BLaER1 (cell line): ENCODE measurements at regions not wholly inside any gene's neighbourhood (a gene's known extent, or its start where the extent isn't known, plus 50 kb on each side); places are given as distances from the start of the nearest gene placed in this dataset.

Experiments
- H3K27ac ChIP-seq: shearing (Covaris generic); formaldehyde crosslinking; 2 replicates; pipeline ENCODE4 v1.8.1; 2022
- H3K27me3 ChIP-seq: shearing (Covaris generic); formaldehyde crosslinking; 2 replicates; pipeline ENCODE4 v1.8.1; 2022
- H3K36me3 ChIP-seq: shearing (Covaris generic); formaldehyde crosslinking; 2 replicates; pipeline ENCODE4 v1.8.1; 2022
- H3K4me1 ChIP-seq: shearing (Covaris generic); formaldehyde crosslinking; 2 replicates; pipeline ENCODE4 v1.8.1; 2022
- H3K4me2 ChIP-seq: shearing (Covaris generic); formaldehyde crosslinking; 2 replicates; pipeline ENCODE4 v1.8.1; 2022
- H3K4me3 ChIP-seq: shearing (Covaris generic); formaldehyde crosslinking; 2 replicates; pipeline ENCODE4 v1.8.1; 2022
- H3K9ac ChIP-seq: shearing (Covaris generic); formaldehyde crosslinking; 2 replicates; pipeline ENCODE4 v1.8.1; 2022
- H3K9me3 ChIP-seq: shearing (Covaris generic); formaldehyde crosslinking; 2 replicates; pipeline ENCODE4 v1.8.1; 2022
- H4K20me1 ChIP-seq: shearing (Covaris generic); formaldehyde crosslinking; 2 replicates; pipeline ENCODE4 v1.8.1; 2022
- Cebpa-rat ChIP-seq: shearing (Covaris generic); IDR thresholded peaks from 2 replicates; pipeline ENCODE4 v1.8.1; 2022

DNA sequence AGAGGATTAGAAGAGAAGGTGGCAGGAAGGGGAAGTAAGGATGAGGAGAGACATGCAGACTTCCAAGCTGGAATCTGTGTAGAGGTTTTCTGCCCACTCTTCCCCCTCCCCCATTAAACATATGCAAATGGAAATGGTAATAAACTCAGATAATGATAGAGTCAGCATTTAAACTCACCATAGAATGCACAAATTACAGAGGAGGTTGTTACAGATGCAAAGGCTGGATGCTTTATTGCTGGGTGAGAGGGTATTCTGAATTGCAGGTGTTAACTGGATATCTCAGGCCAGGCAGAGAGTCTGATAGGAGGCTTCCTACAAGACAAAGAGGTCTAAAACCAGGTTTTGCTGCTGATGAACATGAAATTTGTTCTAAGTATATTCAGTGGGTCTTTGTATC lies 372.5 kb downstream of the SEC16B start:
- no peaks in the 10 kb centered on the region for H3K36me3 ChIP-seq
- no peaks in the 10 kb centered on the region for H3K4me1 ChIP-seq
- TF ChIP-seq Cebpa-rat, result no peak
- no peak overlapping the region for H3K9ac ChIP-seq
- H3K27me3 ChIP-seq, result no peaks in the 10 kb centered on the region
- no peak overlapping the region for H3K4me3 ChIP-seq
- no peaks in the 10 kb centered on the region for H3K9me3 ChIP-seq
- H3K27ac ChIP-seq, result no peak overlapping the region
- H4K20me1 ChIP-seq, result no peaks in the 10 kb centered on the region
- no peak overlapping the region for H3K4me2 ChIP-seq

- no peak overlapping the region for H3K4me3 ChIP-seq
- TF ChIP-seq Cebpa-rat, result no peak
- no peak overlapping the region for H3K27ac ChIP-seq
- H3K36me3 ChIP-seq, result no peaks in the 10 kb centered on the region
- no peaks in the 10 kb centered on the region for H4K20me1 ChIP-seq
- H3K4me2 ChIP-seq, result no peak overlapping the region
- H3K27me3 ChIP-seq, result no peaks in the 10 kb centered on the region
- no peaks in the 10 kb centered on the region for H3K4me1 ChIP-seq
- H3K9me3 ChIP-seq, result no peaks in the 10 kb centered on the region
- no peak overlapping the region for H3K9ac ChIP-seq
Measured at GRCh38 chr1:177596485-177596884, 373.4 kb downstream of the SEC16B start.

DNA sequence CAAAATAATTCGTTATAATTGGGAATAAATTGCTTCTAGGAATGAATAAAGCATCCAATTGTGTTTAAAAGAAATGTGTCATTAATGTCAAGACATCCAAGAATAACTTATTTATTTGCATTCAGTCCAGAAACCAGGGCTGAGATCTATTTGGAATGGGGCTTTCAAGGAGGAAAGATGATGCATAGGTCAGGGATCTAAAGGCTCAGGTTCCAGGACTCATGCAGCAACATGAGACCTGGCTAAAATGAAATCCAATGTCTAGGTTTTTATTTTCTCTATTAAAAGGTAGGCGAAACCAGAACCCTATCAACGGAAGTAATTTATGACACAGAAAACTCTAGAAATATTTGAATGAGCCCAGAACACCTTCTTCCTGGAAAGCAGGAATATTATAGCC lies 376.8 kb downstream of the SEC16B start:
- no peaks in the 10 kb centered on the region for H4K20me1 ChIP-seq

DNA sequence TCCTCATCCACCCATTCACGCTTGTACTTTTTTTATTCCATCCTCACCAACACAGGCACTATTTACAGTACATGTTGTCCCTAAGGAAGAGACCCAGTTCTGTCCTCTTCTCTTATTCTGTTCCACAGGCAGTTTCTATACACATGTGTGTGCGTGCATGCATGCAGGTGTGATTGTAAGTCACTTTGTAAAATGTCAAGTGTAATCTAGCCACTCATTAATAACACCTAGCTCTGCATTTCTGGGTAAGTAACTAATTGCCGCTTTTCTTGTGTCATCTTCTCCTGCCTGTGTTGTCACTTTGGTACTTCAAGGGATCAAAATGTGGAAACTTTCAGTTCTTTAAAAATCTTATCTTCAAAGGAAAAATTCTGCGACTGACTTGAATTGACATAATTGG lies 377.2 kb downstream of the SEC16B start:
- H3K4me2 ChIP-seq, result no peak overlapping the region
- H3K9me3 ChIP-seq, result no peaks in the 10 kb centered on the region
- no peaks in the 10 kb centered on the region for H3K27me3 ChIP-seq
- no peak overlapping the region for H3K4me3 ChIP-seq
- no peak for TF ChIP-seq Cebpa-rat
- H3K27ac ChIP-seq, result no peak overlapping the region
- H3K9ac ChIP-seq, result no peak overlapping the region
- no peaks in the 10 kb centered on the region for H4K20me1 ChIP-seq
- H3K4me1 ChIP-seq, result no peaks in the 10 kb centered on the region
- H3K36me3 ChIP-seq, result no peaks in the 10 kb centered on the region

More for the DNA sequence above, 376.8 kb downstream of the SEC16B start:
- Histone ChIP-seq H3K27me3 (no peaks in the 10 kb centered on the region), H3K4me3 (no peak overlapping the region), H3K4me1 (no peaks in the 10 kb centered on the region), H3K9ac (no peak overlapping the region), H3K4me2 (no peak overlapping the region), H3K9me3 (no peaks in the 10 kb centered on the region), H3K27ac (no peak overlapping the region), H3K36me3 (no peaks in the 10 kb centered on the region)
- TF ChIP-seq Cebpa-rat, result no peak

DNA sequence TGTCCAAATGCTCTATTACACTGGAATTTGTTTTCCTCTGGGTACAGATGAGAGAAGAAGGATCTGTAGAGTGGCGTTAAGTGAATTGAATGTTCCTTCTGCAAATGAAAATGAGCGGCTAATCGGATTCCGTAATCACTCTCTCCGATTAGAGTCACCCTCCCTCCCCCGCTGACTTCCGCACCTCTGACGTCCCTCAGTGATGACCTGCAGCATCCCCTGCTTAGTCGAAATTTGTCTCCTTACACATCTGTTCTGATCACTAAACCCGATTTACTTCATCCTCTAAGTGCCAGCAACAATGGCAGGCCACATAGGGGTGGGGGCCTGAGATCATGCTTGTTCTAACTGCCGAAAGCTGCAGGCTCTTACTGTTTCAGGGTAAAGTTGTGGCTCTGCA lies 378.7 kb downstream of the SEC16B start:
- H3K27ac ChIP-seq, result no peak overlapping the region
- no peak overlapping the region for H3K9ac ChIP-seq
- no peaks in the 10 kb centered on the region for H3K27me3 ChIP-seq
- no peak overlapping the region for H3K4me3 ChIP-seq
- TF ChIP-seq Cebpa-rat, result no peak
- H3K36me3 ChIP-seq, result no peaks in the 10 kb centered on the region
- H3K9me3 ChIP-seq, result no peaks in the 10 kb centered on the region
- no peaks in the 10 kb centered on the region for H4K20me1 ChIP-seq
- no peaks in the 10 kb centered on the region for H3K4me1 ChIP-seq
- H3K4me2 ChIP-seq, result no peak overlapping the region

DNA sequence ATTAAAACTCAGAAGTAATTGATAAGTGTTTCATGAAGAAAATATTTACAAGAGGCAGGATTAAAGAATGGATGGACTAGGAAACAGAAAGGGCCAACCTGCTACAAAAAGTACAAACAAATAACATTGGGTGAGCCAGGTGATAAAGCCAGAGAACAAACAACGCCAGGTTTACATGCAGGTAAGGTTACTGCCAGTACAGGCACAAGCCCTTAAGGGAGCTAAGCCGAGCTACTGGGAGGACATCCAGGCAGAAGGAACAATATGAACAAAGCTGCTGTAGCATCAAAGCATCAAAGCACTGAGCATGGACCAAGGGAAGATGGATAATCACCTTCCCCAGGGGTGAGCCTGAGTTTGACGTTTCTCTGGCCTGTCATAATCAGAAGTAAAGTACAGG lies 380.7 kb downstream of the SEC16B start:
- Histone ChIP-seq H3K4me3 (no peak overlapping the region), H3K27ac (no peak overlapping the region), H3K4me1 (no peaks in the 10 kb centered on the region), H3K9ac (no peak overlapping the region), H3K36me3 (no peaks in the 10 kb centered on the region), H3K9me3 (no peaks in the 10 kb centered on the region), H3K4me2 (no peak overlapping the region), H4K20me1 (no peaks in the 10 kb centered on the region), H3K27me3 (no peaks in the 10 kb centered on the region)
- no peak for TF ChIP-seq Cebpa-rat

- TF ChIP-seq Cebpa-rat, result no peak
- Histone ChIP-seq H3K4me1 (no peaks in the 10 kb centered on the region), H3K4me2 (no peak overlapping the region), H3K27ac (no peak overlapping the region), H4K20me1 (no peaks in the 10 kb centered on the region), H3K36me3 (no peaks in the 10 kb centered on the region), H3K9me3 (no peaks in the 10 kb centered on the region), H3K27me3 (no peaks in the 10 kb centered on the region), H3K9ac (no peak overlapping the region), H3K4me3 (no peak overlapping the region)
Measured at GRCh38 chr1:177586429-177586828, 383.4 kb downstream of the SEC16B start.

DNA sequence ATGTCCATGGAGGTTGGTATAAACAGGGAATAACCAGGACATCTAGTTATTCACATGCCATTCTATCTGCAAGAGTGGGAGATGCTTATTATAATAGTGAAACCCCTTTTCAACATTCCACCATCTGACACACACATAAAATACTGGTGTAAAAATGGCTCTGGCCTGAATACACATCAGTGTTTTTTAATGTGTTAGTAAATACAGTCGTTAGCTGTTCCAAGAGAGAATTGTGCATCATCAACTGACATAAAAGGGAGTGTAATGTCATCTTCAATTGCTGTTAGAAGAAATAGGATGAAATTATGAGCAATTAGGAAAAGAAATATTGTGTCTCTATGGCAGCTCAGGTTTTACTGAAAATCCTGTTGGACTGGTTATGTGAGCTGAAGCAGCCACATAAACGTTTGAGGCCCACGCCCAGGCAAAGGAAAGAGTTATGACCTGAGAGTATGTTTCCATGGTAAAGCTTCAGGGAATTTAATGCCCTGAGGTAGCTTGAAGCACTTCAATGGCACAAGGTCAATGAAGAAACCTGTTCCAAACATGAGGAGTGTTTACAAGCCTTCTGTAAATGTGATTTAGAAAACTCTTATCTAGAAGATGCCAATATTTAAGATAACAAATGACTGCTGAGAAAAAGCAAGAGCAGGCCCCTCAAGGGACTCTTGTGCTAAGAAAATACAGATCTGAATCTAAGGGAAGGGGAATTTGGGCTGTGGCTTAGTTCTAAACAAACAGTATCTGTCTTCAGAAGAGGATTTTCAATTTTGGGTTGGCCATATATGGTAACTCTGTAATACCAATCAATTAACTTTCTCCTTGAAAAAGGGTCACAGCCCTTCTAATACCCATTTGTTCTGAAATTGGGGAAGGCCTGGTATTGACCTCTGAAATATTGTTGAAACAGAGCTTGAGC lies 384.3 kb downstream of the SEC16B start:
- no peaks in the 10 kb centered on the region for H3K4me1 ChIP-seq
- no peak overlapping the region for H3K4me3 ChIP-seq
- H3K4me2 ChIP-seq, result no peak overlapping the region
- no peaks in the 10 kb centered on the region for H3K36me3 ChIP-seq
- no peaks in the 10 kb centered on the region for H3K9me3 ChIP-seq
- H3K27ac ChIP-seq, result no peak overlapping the region
- no peak overlapping the region for H3K9ac ChIP-seq
- H4K20me1 ChIP-seq, result no peaks in the 10 kb centered on the region
- TF ChIP-seq Cebpa-rat, result no peak
- H3K27me3 ChIP-seq, result no peaks in the 10 kb centered on the region

- no peak overlapping the region for H3K4me3 ChIP-seq
- H3K36me3 ChIP-seq, result no peaks in the 10 kb centered on the region
- no peak overlapping the region for H3K4me2 ChIP-seq
- no peaks in the 10 kb centered on the region for H4K20me1 ChIP-seq
- no peaks in the 10 kb centered on the region for H3K9me3 ChIP-seq
- TF ChIP-seq Cebpa-rat, result no peak
- no peak overlapping the region for H3K9ac ChIP-seq
- H3K4me1 ChIP-seq, result no peaks in the 10 kb centered on the region
- no peak overlapping the region for H3K27ac ChIP-seq
- no peaks in the 10 kb centered on the region for H3K27me3 ChIP-seq
Measured at GRCh38 chr1:177573901-177574300, 396.0 kb downstream of the SEC16B start.

DNA sequence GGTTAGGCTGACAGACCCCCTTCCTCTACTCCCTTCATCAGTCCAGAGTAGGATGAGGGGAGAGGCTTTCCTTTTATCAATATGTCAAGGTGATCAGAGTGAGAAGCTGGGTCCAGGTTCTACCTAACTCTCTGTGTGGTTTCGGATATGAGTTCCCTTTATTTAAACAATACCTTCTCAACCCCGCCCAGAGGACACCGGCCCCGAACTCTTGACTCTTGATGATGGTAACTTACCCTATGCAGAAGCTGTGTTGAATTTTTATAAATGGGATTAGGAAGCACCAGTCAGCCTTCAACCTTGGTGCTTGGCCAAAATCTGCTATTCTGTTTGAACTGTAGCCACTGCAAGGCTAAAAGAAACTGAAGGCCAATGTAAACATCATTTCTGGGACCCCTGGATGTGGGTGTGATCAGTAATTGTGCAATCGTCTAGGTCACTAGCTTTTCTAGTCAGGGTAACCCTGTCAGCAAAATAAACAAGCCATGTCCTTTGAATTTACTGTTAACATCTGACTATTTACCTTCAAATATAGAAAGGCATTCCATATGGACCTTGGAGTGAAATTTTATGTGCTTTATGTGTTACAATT lies 398.3 kb downstream of the SEC16B start:
- Histone ChIP-seq H3K9me3 (no peaks in the 10 kb centered on the region), H3K27me3 (no peaks in the 10 kb centered on the region)
- TF ChIP-seq Cebpa-rat, result no peak

More for the DNA sequence above, 398.3 kb downstream of the SEC16B start:
- Histone ChIP-seq H3K4me1 (no peaks in the 10 kb centered on the region), H3K36me3 (no peaks in the 10 kb centered on the region), H3K4me3 (no peak overlapping the region), H3K4me2 (no peak overlapping the region), H3K9ac (no peak overlapping the region), H3K27ac (no peak overlapping the region), H4K20me1 (no peaks in the 10 kb centered on the region)
